ENCODE measurements at regions not wholly inside any gene's neighbourhood (a gene's known extent, or its start where the extent isn't known, plus 50 kb on each side); places are given as distances from the start of the nearest gene placed in this dataset.

DNA sequence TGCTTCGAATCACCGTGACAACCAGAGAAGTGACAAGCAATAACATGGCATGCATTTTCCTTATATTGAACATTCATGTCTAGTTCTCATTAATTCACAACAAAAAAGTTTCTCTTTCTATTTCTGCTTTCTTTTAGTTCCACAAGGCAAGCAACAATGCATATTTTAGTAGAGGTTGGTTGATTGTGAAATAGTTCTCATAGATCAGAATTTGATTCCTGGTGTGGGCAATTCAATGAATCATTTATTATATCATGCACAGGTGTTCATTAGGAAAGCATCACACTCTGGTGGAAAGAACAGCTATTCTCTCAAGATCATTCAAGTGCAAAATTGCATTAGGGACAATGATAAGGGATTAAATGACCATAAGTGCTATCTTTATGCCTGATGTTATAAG is 980.9 kb downstream of the BRINP3 start (continued):
- TF ChIP-seq, protein P1, sequence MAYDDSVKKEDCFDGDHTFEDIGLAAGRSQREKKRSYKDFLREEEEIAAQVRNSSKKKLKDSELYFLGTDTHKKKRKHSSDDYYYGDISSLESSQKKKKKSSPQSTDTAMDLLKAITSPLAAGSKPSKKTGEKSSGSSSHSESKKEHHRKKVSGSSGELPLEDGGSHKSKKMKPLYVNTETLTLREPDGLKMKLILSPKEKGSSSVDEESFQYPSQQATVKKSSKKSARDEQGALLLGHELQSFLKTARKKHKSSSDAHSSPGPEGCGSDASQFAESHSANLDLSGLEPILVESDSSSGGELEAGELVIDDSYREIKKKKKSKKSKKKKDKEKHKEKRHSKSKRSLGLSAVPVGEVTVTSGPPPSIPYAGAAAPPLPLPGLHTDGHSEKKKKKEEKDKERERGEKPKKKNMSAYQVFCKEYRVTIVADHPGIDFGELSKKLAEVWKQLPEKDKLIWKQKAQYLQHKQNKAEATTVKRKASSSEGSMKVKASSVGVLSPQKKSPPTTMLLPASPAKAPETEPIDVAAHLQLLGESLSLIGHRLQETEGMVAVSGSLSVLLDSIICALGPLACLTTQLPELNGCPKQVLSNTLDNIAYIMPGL (CRISPR knock-in tag; IDR thresholded peaks at IDR 0.05; ENCODE audit: borderline replicate concordance), result no peak
- TF ChIP-seq NFE2L2 (conservative IDR thresholded peaks at IDR 0.05; ENCODE audit: low read length), result no peak
- TF ChIP-seq HDAC2 (IDR thresholded peaks at IDR 0.05), result no peak
- no peak for TF ChIP-seq ESRRA (IDR thresholded peaks at IDR 0.05; ENCODE audit: borderline replicate concordance, low read length)
- TF ChIP-seq, protein P2, sequence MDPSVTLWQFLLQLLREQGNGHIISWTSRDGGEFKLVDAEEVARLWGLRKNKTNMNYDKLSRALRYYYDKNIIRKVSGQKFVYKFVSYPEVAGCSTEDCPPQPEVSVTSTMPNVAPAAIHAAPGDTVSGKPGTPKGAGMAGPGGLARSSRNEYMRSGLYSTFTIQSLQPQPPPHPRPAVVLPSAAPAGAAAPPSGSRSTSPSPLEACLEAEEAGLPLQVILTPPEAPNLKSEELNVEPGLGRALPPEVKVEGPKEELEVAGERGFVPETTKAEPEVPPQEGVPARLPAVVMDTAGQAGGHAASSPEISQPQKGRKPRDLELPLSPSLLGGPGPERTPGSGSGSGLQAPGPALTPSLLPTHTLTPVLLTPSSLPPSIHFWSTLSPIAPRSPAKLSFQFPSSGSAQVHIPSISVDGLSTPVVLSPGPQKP (IDR thresholded peaks at IDR 0.05; ENCODE audit: low read depth, low read length), result no peak

- 42% methylated on average over 4 of the region's 4 CpGs for WGBS (ENCODE audit: missing lambda C conversion rate)
Measured at GRCh38 chr1:189499736-189500135, 977.9 kb downstream of the BRINP3 start.

DNA sequence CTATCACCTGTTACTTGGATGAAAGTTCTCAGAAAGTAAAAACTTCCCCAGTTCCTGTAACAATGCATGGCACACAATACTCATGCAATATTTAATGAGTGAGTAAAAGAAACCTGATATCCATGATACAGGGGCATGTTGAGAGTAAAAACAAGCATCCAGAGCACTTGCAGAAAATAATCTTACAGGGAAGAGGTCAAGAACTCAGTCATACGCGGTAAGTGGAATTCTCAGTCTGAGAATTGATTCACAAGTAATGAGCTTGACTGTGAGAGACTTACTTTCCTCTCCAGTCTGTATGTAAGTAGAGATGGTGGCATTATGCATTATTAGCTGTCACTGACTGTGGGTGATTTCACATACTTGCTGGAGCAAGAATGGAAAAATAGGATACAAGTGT is 976.9 kb downstream of the BRINP3 start:
- POLR2A ChIA-PET, result no interaction called here
- 95% methylated on average over 2 of the region's 2 CpGs for WGBS (ENCODE audit: missing lambda C conversion rate)

More at GRCh38 chr1:189499736-189500135, 977.9 kb downstream of the BRINP3 start:
- POLR2A ChIA-PET, result no interaction called here
- H3K4me1 ChIP-seq, result no peaks in the 10 kb centered on the region
- ATAC-seq, result no peak
- no peaks in the 10 kb centered on the region for H3K9me3 ChIP-seq
- no peak overlapping the region for H3K27ac ChIP-seq
- no peak overlapping the region for H3K4me2 ChIP-seq
- no peak for TF ChIP-seq E2F6 (IDR thresholded peaks at IDR 0.05; ENCODE audit: borderline replicate concordance, low read depth)
- TF ChIP-seq, protein P2 (IDR thresholded peaks at IDR 0.05; ENCODE audit: low read depth, low read length), result no peak
- TF ChIP-seq MYC (IDR thresholded peaks at IDR 0.05; ENCODE audit: borderline replicate concordance, low read length), result no peak
- TF ChIP-seq CEBPB (IDR thresholded peaks at IDR 0.05), result no peak
- no peak for FAIRE-seq
- no peak overlapping the region for H3K4me3 ChIP-seq
- DNase-seq (ENCODE audit: low read depth in 1 of 2, low spot score in 1 of 2), result peak in 1 of 2 experiments; percentile 3
- CTCF ChIA-PET, result no interaction called here

DNA sequence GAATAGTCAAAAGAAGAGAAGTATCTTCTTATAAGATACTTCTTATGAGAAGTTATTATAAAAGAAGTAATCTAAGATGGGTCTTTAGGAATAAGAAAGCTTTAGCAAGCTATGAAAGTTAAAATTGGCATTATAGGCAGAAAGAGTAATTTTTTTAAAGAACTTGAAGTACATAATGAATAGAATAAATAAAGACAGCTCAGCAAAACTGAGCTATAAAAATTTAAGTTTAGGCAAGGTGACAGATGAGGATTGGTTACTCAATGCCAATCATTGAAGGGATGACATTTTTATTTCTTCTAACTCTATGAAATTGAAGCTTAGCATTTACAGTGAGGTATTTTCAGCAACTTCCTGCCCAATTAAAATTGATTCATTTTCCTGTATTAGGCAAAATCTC is 966.8 kb downstream of the BRINP3 start:
- FAIRE-seq, result no peak
- Histone ChIP-seq H3K9me3 (peaks cover 5% of the 10 kb centered on the region; the same call in 1 of the 3 replicates), H3K4me2 (no peak overlapping the region), H3K27ac (no peak overlapping the region), H3K4me3 (no peak overlapping the region), H3K4me1 (no peaks in the 10 kb centered on the region)
- DNase-seq (ENCODE audit: low read depth in 1 of 2, low spot score in 1 of 2), result no peak
- ChIA-PET POLR2A (no interaction called here), CTCF (no interaction called here)
- ATAC-seq, result no peak
- TF ChIP-seq FOXS1 (CRISPR knock-in tag; IDR thresholded peaks at IDR 0.05), result no peak
- peak; percentile 52 for TF ChIP-seq MAFK (IDR thresholded peaks at IDR 0.05; ENCODE audit: partially characterized antibody)

More for the DNA sequence above, 976.9 kb downstream of the BRINP3 start:
- TF ChIP-seq TFCP2L1 (CRISPR knock-in tag; IDR thresholded peaks at IDR 0.05) (no peak), HOXB13 (CRISPR knock-in tag; IDR thresholded peaks at IDR 0.05; ENCODE audit: low read depth) (no peak), EHMT2 (IDR thresholded peaks at IDR 0.05; ENCODE audit: low read depth) (no peak), CHD2 (IDR thresholded peaks at IDR 0.05; ENCODE audit: low read length, partially characterized antibody) (no peak), EP300 (IDR thresholded peaks at IDR 0.05) (no peak), MAX (IDR thresholded peaks at IDR 0.05) (no peak), BHLHE40 (IDR thresholded peaks at IDR 0.05; ENCODE audit: low read depth, low read length) (no peak), HEYL (CRISPR knock-in tag; IDR thresholded peaks at IDR 0.05) (no peak), GATA3 (IDR thresholded peaks at IDR 0.05; ENCODE audit: borderline replicate concordance) (no peak), E2F6 (IDR thresholded peaks at IDR 0.05; ENCODE audit: borderline replicate concordance, low read depth) (no peak), CBX8 (IDR thresholded peaks at IDR 0.05) (no peak)
- H3K27ac ChIP-seq, result no peak overlapping the region
- no peaks in the 10 kb centered on the region for H3K4me1 ChIP-seq
- DNase-seq (ENCODE audit: low read depth in 1 of 2, low spot score in 1 of 2) (no peak), ATAC-seq (no peak), FAIRE-seq (no peak)
- H3K4me3 ChIP-seq, result no peak overlapping the region
- no peak overlapping the region for H3K4me2 ChIP-seq
- CTCF ChIA-PET, result interaction anchor here (1.1 kb wide), 1 partner anchor 13 kb away, joined by 3 read pairs; no protein-coding TSS in a partner anchor
- no peaks in the 10 kb centered on the region for H3K9me3 ChIP-seq

Measured in A549 (cell line).